Stimulated activated effector memory CD8-positive, alpha-beta T cell treated with anti-CD3 and anti-CD28 coated beads, Interleukin-12 subunit alpha, Interleukin-12 subunit beta, amount 100 ng/mL, for 72 hours (primary cell): ENCODE measurements at regions not wholly inside any gene's neighbourhood (a gene's known extent, or its start where the extent isn't known, plus 50 kb on each side); places are given as distances from the start of the nearest gene placed in this dataset.

Experiments
- ATAC-seq: fragments of 150-1000 bp; cut with Tn5 transposase; 2 replicates; pipeline ENCODE4 v1.10.0; 2021
- DNase-seq, 2 donors: peaks; one replicate each; pipeline ENCODE4 v3.0.0; 2021 to 2022; ENCODE audit warnings: low spot score in 2 of 2
- H3K27ac Mint-ChIP-seq: one replicate; pipeline ENCODE4 v1.8.0; 2022; ENCODE audit warnings: mild to moderate bottlenecking, mixed read lengths
- H3K36me3 Mint-ChIP-seq: one replicate; pipeline ENCODE4 v1.8.0; 2022; ENCODE audit warnings: mild to moderate bottlenecking, mixed read lengths
- H3K4me1 Mint-ChIP-seq: one replicate; pipeline ENCODE4 v1.8.0; 2022; ENCODE audit warnings: mixed read lengths
- H3K4me3 Mint-ChIP-seq: one replicate; pipeline ENCODE4 v1.8.0; 2022; ENCODE audit warnings: mild to moderate bottlenecking, mixed read lengths
- H3K9me3 Mint-ChIP-seq: one replicate; pipeline ENCODE4 v1.8.0; 2022; ENCODE audit warnings: mixed read lengths

GRCh38 chr1:108042610-108043009 is 77.6 kb upstream of the VAV3 start:
- no peaks in the 10 kb centered on the region for H3K36me3 Mint-ChIP-seq
- peaks cover 17% of the 10 kb centered on the region for H3K4me1 Mint-ChIP-seq
- ATAC-seq: no peak
- no peak overlapping the region for H3K4me3 Mint-ChIP-seq
- no peaks in the 10 kb centered on the region for H3K9me3 Mint-ChIP-seq
- DNase-seq: no peak
- H3K27ac Mint-ChIP-seq: no peak overlapping the region

- peak; percentile 91 for ATAC-seq
- H3K4me3 Mint-ChIP-seq: peak overlapping the region; percentile 16
- peak in 1 of 2 donors; percentile 52 for DNase-seq
- H3K4me1 Mint-ChIP-seq: peaks cover 17% of the 10 kb centered on the region
- H3K36me3 Mint-ChIP-seq: no peaks in the 10 kb centered on the region
- H3K9me3 Mint-ChIP-seq: no peaks in the 10 kb centered on the region
- peak overlapping the region; percentile 49 for H3K27ac Mint-ChIP-seq
Measured at GRCh38 chr1:108041360-108042142, 76.6 kb upstream of the VAV3 start.

- Mint-ChIP-seq H3K36me3 (no peaks in the 10 kb centered on the region), H3K9me3 (no peaks in the 10 kb centered on the region), H3K27ac (no peak overlapping the region), H3K4me3 (no peak overlapping the region), H3K4me1 (peaks cover 17% of the 10 kb centered on the region)
- ATAC-seq (no peak), DNase-seq (no peak)
Measured at GRCh38 chr1:108038653-108039236, 73.8 kb upstream of the VAV3 start.

DNA sequence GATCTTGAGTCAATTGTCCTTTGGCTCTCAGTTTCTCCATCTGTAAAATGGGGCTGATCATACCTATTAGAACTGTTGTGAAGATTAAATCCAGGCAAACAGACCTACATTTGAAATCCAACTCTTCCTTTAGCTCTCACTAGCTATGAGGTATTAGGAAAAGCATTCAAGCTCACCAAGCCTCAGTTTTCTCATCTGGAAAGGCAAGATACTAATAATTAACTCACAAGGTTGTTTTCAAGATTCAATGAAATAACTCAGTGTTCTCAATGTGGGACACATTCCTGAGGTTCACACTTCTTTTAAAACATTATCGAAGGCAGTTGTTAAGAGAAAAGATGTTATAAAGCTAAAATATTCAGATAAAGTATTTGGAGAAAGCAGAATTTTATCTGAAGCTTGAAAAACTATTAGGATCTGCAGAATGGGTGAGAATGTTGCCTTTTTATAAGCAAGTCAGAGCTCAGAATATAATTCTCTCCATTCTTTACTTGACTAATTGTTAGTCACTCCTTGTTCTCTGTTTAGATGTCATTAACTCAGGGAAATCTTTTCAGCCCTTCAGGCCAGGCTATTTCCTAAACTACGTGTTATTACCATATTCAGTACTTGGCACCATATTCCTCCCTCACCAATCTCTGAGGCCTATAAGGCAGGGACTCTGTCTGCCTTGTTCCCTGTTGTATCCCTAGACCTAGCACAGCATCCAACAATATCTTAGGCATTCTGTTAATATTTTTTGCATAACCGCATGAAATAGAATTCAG is 72.0 kb upstream of the VAV3 start:
- no peak for DNase-seq
- no peak for ATAC-seq
- no peaks in the 10 kb centered on the region for H3K9me3 Mint-ChIP-seq
- no peak overlapping the region for H3K27ac Mint-ChIP-seq
- peaks cover 7% of the 10 kb centered on the region for H3K4me1 Mint-ChIP-seq
- no peak overlapping the region for H3K4me3 Mint-ChIP-seq
- no peaks in the 10 kb centered on the region for H3K36me3 Mint-ChIP-seq

- Mint-ChIP-seq H3K9me3 (no peaks in the 10 kb centered on the region), H3K36me3 (no peaks in the 10 kb centered on the region), H3K4me1 (peaks cover 7% of the 10 kb centered on the region), H3K4me3 (no peak overlapping the region), H3K27ac (no peak overlapping the region)
- ATAC-seq (peak; percentile 36), DNase-seq (no peak)
Measured at GRCh38 chr1:108034396-108034795, 69.4 kb upstream of the VAV3 start.

GRCh38 chr1:108033550-108033951 is 68.6 kb upstream of the VAV3 start:
- Mint-ChIP-seq H3K27ac (no peak overlapping the region), H3K4me1 (peaks cover 12% of the 10 kb centered on the region), H3K36me3 (no peaks in the 10 kb centered on the region), H3K9me3 (no peaks in the 10 kb centered on the region), H3K4me3 (no peak overlapping the region)
- DNase-seq (no peak), ATAC-seq (no peak)

GRCh38 chr1:108028841-108029388 is 63.9 kb upstream of the VAV3 start:
- Mint-ChIP-seq H3K27ac (peak overlapping the region; percentile 44), H3K4me3 (no peak overlapping the region), H3K9me3 (no peaks in the 10 kb centered on the region), H3K4me1 (peaks cover 12% of the 10 kb centered on the region), H3K36me3 (no peaks in the 10 kb centered on the region)
- ATAC-seq (no peak), DNase-seq (no peak)

- no peak overlapping the region for H3K27ac Mint-ChIP-seq
Measured at GRCh38 chr1:108027389-108027788, 62.4 kb upstream of the VAV3 start.

DNA sequence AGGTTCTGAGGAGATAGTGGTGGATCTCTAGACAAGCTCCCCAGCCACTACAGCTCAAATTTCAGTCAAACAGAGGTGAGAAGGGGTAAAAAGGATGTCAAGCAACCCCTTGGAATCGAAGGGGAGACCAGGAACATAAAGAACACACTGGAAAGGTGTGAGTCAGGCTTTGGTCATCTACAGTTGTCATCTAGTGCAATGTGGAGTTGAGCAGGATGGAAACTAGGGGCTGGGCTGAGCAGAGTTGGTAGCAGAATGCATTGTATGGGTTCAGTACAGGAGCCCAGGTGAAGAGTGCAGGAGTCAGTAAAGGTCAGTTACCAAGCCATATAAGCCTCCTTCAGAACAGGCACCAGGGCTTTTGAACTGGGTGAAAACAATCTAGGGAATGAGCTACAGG is 52.7 kb upstream of the VAV3 start:
- Mint-ChIP-seq H3K4me1 (peaks cover 14% of the 10 kb centered on the region), H3K27ac (no peak overlapping the region), H3K36me3 (no peaks in the 10 kb centered on the region), H3K9me3 (no peaks in the 10 kb centered on the region), H3K4me3 (no peak overlapping the region)
- no peak for ATAC-seq
- no peak for DNase-seq

More at GRCh38 chr1:108027389-108027788, 62.4 kb upstream of the VAV3 start:
- DNase-seq (no peak), ATAC-seq (no peak)
- H3K4me3 Mint-ChIP-seq: no peak overlapping the region
- H3K9me3 Mint-ChIP-seq: no peaks in the 10 kb centered on the region
- peaks cover 12% of the 10 kb centered on the region for H3K4me1 Mint-ChIP-seq
- H3K36me3 Mint-ChIP-seq: no peaks in the 10 kb centered on the region

GRCh38 chr1:108016451-108016920 is 51.5 kb upstream of the VAV3 start:
- DNase-seq: no peak
- Mint-ChIP-seq H3K36me3 (no peaks in the 10 kb centered on the region), H3K9me3 (no peaks in the 10 kb centered on the region), H3K4me3 (no peak overlapping the region), H3K4me1 (peaks cover 14% of the 10 kb centered on the region), H3K27ac (no peak overlapping the region)
- ATAC-seq: peak; percentile 94
